SW 1271 (cell line): ENCODE measurements at regions not wholly inside any gene's neighbourhood (a gene's known extent, or its start where the extent isn't known, plus 50 kb on each side); places are given as distances from the start of the nearest gene placed in this dataset.
"Not testable (repeated sequence)": the region's sequence is repeated elsewhere in the genome, so short reads cannot be mapped to it uniquely, and the experiment has no call there.

Source experiments
- DNase-seq, 2 experiments: peaks; one replicate each; lab custom pipeline; 2025; lab: John Stamatoyannopoulos, UW

DNA sequence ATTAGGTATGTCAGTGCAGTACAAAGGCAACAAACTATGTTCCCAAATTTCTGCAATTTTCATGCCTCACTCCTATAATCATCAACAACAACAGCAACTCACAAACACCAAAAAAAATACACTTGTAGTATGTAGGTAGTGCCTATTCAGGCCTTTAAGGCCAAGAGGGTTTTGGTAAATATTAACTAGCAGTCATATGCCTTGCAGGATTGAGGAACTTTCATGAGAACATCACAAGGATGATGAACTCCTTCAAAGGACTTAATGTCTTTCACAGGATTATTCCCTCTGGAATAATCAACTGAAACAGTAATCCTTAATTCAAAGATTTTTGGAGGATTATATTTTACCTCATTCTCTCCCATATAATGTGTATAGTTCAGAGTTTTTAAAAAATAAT is 293.8 kb downstream of the NOVA1 start:
- no peak for DNase-seq

DNA sequence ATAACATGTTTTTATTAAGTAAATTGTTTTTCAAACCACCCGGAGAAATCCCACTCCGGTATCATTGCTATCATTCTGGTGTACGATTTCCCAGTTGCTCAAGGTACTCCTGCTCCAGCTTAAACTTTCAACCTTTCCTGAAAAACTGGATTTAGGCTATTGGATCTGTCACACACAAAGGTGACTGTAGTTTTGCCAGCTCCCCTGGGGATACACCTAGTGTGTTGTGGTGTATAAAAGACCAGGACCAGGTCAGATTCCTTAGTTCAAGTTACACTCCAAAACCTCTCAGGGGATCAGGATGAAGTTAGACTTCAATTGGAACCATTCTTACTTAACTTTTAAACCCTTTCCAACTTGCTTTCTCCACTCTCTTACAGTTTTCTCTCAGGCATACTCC is 303.9 kb downstream of the NOVA1 start:
- DNase-seq: no peak

DNA sequence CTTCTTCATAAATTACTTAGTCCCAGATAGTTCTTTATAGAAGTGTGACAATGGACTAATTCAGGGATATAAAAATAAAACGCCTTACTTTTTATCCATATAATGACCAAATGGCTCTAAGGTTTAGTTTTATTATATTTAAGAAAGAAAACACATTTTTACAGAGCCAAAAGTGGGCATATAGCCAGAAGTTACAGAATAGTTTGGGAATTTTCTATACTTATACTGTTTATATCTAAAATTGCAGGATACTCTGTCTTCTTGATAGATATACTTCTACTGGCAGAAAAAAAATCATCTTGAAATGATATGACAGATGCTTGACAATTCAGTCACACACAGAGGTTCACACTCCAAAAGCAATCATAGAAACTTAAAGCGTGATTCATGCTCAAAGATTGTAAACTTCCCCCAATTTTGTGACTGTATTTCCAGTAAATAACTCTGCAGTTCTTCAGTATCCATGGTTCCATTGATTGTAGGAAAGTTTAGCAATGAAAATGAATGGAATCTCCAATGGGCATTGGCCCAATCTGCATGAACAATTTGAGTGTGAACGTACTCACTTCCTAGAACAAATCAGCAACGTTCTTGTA is 307.8 kb downstream of the NOVA1 start:
- DNase-seq: no peak

DNA sequence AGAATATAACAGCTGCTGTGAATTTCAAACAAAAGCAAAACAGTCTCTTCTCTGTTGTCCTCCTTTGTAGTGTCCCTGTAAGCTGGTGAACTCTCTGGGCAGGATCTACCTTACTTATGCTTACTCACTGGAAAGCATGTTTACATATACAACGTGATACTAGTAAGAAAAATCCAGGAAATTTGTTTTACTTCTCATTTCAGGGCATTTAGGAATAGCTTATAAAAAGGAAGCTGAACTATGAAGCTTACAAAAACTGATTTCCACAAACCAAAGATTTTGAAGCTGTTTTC is 311.0 kb downstream of the NOVA1 start:
- no peak for DNase-seq

DNA sequence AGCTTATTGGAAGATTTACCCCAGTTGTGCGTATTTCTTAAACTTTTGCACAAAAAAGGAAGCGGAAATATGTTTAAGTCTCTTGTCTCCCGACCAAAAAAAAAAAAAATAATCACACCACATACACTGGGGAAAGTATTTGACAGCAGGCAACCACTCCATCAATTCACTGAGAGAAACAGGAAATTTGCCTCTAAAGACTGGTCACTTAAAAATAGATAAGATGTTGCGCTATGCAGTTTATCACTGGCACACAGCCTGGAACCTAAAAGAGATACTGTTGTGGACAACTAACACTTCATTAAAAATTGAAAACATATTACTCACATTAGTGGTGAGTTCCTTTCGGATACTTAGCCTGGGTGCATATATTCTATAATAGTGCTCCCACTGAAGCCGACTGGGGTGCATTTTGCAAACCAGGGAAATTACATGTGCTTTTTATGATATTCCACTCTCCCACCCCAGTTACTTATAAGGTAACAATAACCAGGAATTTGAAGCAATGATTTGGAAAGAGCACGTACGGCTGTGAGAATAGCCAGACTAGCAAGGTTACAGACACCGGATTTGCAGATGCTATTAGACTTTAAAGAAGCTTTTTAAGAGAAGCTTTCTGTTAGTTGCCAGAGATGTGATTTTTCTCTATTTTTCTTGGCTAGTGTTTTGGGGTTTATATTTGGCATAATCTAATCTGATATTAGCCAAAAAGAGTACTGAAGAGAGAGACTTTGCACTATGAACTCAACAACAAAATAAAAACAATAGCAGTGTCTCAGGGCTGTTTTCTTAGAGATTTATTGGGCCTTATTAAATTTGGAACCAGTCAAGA is 311.5 kb downstream of the NOVA1 start:
- DNase-seq: no peak

DNA sequence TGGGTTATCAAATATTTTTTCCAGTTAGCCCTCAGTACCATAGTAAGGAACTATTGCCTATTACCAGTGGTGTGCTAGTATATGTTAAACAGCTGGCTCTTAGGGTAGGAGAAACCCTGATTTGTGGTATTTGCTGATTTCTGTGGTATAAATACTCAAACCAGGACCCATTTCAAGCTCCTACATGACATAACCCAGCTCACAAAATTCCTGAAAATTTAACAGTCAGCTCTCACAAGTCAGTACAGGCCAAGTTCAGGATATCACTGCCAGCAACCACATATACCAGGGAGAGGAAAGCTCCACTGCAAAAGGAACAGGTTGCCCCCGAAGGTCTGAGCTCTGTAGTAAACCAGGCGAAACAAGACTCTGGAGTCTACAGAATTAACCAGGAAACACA is 315.3 kb downstream of the NOVA1 start:
- DNase-seq: no peak

DNA sequence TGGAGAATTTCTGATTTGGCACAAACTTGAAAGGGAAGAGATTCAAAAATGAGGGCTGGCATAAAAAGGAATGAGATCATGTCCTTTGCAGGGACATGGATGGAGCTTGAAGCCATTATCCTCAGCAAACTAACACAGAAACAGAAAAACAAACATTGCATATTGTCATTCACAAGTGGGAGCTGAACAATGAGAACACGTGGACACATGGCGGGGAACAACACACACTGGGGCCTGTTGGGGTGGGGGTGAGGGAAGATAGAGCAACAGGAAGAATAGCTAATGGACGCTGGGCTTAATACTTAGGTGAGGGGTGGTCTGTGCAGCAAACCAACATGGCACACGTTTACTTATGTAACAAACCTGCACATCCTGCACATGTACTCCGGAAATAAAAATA is 315.8 kb downstream of the NOVA1 start:
- DNase-seq: not testable (repeated sequence)

DNA sequence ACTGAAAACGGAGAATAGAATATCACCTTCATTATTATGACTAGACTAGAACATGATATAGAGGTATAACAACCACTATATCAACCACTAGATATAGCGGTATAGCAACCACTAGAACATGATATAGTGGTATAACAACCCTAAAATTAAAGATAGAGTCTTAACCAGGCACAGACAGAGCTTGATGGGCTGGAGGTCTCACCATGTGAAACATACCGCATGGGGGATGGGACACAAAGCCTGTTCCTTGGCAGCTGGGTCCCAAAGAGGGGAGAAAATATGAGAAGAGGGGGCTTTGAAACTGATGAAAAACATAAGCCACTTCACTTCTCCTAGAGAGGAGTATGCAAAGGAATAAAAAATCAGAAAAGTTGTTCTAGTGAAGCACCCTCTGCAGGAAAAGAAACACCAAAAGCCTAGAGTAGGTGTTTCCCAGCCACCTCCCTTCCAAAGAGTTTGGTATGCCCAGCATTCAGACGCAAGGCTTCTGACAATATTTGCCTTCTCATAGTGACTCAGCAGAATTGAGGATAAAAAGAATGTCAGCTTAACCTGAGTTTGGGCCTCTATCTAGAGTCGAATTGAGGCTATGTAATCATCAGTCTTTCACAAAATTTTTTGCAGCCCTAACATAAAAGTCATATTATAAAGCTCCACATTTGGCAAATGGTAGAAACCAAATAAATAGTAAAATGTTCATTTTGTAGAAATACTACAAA is 316.4 kb downstream of the NOVA1 start:
- no peak for DNase-seq

DNA sequence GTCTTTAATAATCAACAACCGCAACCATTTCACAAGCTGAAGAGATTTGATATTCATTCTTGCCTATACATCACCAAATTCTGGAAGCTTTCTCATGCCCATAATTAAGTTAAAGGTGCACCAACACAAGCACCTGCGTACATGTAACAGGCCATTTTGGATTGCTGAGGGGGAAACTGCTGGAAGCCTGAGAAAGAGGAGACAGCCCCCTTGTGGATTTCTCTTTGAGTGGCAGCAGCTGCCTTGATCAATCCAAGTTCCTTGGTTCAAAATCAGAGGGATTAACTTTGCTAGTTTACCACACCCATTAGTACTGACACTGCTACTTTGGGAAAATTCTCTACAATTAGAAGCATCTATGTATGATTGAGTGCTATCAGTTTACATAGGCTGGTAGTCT is 321.1 kb downstream of the NOVA1 start:
- peak in 1 of 2 experiments; percentile 9 for DNase-seq

DNA sequence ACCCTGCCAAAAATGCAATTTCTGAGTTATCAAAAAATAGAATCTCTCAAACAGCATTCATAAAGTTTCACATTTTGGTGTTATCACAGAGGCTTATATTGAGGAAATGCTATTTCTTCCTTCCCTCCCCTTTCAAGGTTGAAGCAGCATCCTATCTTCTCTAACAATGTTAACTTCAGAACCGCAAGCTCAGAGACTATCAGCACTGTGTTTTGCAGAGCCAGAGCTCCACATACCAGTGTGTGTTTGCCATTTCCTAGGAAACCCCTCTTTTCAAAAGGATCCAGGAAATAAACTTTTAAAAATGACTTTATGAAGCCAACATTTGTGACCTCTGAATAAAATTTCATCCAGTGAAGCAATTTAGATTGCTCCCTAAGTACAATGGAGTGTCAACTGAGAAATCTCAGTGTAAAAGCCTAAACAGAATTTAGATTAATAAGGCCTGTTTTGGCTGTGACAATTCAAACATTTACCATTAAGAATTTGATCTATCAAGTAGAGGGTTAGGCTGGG is 332.6 kb downstream of the NOVA1 start:
- no peak for DNase-seq

DNA sequence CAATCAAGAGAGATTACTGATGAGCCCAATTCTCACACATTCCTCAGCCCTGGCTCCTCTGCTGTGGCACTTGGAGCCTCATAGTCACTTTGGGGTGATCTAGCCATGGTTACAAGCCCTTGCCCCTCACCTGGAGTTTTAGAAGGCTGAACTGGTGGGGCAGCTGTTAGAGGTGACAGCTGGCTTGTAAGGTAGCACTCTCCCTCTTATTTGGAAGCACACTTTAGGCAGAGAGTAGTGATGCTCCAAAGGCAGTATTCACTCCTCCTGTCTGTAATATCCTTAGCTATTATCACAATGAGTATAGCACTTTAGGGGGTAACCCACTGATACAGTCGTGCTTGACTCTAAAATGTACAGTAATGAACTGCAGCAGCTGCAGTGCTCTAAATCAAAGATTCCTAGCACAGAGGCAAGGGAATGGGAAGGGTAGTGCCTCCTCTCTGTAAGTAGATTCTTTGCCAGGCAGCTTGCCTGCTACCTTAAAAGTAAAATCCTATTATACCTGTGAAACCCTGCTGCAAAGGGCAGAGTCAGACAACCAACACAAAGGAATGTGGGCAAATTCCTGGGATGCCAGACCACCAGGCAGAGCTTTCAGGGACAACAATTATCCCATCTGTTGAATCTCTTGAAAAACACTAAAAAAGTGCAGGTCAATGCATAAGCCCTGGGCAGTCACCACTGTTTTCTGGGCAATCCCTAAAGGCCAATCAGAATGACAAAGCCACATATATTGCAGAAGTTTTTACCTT is 336.3 kb downstream of the NOVA1 start:
- DNase-seq: no peak

DNA sequence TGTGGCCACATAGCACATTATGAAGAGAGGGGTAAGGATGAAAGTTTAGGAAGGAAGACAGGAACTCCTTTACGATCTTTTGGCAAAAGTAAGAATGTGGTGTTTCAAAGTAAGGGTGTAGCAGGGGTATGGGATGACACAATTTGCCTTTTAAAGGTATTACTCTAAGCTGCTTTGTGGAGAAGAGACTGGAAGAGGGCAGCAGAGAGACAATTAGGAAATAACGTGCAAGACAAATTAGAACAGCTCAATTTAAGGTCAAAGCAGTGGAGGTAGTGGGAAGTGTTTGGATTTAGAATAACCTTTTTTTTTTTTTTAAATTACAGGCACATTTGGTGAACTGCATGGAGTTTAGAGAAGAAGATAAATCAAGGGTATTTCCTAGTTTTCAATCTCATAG is 342.6 kb downstream of the NOVA1 start:
- no peak for DNase-seq

DNA sequence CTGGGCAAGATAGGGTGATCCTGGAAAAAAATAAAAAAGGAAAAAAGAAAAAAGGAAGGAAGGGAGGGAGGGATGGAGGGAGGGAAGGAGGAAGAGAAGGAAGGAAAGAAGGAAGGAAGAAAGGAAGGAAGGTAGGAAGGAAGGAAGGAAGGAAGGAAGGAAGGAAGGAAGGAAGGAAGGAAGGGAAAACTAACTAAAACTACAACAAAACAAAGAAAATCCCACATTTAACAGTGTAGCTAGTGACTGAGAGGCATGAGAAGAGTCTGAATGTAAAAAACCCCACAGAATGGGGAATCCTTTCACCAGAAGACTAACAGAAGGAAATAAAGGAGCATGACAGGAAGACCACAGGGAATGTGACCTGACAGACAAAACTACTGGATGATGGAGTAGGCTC is 345.7 kb downstream of the NOVA1 start:
- no peak for DNase-seq

DNA sequence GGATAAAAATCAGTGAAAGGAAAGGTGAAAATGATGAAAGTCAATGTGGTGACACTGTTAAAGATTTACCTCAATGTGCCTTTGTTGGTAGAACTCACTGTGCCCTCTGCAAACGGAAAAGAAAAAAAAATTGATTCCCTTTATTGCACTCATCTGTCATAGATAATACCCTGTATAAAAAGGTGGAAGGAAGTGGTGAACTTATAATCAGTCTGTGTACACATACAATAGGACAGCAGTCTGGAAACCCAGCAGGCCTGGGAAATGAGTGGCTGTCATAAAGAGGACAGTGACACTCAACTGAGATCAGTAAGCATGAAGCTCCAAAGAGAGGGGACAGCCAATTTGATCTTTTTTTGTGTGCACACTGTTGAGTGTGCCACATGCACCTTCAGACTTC is 364.7 kb downstream of the NOVA1 start:
- no peak for DNase-seq

DNA sequence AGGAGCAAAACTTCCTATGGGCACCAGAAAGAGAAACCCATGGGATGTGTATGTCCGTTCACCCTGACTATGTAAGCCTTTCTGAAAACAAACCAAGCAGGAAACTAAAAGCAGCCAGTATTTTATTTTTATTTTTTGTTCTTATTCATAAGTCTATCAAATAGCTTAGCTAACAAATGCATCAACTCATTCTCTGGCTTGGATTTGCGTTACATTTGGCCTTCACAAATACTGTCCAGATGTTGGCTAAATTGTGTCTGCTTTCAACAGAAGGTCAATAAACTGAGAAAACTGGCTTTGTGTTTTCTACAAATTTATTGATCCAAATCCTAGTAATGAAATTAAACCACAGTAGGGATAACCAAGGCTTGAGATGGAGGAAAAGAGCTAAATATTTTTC is 379.0 kb downstream of the NOVA1 start:
- no peak for DNase-seq

DNA sequence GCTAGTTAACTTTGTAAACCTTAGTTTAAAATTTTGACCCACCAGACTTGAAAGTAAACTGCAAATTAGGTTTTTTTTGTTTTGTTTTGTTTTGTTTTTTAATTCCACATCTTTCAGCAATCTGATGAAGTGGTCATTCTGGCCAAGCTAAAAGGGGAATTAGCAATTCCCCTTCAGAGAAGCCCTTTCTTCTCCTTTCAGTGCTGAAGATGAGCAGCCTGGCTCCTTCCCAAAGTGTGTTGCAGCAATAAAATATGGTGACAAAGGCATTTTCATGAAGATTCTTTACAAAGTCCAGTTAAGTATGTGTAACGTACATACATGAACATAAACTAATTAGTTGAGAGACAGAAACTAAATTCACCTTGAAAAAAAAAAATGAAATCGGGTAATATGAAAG is 380.1 kb downstream of the NOVA1 start:
- DNase-seq: no peak

DNA sequence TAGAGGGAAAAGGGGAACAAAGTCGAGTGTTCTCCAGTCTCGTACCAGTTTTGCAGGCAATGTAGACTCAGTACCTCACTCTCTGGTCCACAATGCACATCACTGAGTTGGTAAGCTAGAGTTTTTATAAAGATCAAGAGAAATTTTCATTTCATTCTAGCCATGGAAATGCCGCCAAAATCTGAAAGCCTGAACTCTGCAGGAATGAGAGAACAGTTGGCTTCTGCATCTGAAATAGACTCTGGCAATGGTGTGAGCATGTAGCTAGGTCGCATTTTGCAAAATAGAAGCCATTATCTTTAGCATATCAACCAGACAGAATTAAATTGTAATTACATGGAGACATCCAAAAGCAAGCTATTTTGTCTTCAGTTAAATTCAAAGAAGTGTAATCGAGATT is 381.0 kb downstream of the NOVA1 start:
- DNase-seq: no peak

DNA sequence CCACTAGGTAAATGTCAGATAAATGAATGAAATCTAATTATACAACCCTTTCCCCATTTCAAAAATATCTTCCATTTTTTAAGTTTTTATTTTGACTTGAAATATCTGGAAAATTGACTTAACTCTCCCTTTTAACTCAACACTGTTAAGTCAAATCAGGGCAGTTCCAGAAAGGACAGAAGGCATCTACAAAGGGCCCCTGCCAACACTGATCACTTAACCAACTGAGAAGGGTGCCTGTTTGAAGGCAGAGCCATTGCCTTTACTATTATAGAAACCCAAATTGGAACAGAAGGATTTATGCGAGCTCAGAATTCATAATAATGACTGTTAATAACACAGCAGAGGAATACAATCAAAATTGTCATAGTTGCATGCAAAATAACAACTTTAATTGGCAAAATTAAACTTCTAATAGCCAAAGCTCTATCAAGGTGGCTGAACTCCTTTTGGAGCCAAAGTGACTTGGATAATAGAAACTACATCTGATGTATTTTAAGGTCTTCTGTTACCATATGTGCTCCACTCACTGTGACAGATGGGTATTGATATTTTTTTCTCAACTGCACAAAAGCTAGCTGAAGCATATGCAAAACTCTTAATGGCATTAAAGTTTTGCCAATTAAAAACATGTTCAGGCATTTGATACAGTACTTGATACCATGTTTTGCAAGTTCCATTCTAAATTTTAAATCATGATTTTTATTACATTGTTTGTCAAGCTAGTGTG is 383.8 kb downstream of the NOVA1 start:
- DNase-seq: no peak

DNA sequence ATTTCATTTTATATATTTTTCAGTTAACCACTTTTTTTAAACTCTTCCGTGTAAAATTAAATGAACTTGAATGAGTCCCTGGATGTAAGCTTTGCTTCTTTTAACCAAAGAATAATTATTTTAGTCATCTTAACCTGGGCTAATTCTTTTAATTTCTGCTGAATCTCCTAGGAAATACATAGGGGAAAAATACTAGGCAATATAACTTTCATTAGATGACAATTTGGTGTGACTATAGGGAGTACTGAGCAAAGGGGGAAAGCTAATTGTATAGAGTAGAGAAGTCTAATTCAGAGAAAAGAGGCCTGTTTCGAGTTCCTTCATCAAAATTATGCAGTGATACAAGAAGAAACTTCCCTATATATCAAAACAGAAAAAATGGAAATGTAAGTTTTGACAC is 388.1 kb downstream of the NOVA1 start:
- DNase-seq: no peak

DNA sequence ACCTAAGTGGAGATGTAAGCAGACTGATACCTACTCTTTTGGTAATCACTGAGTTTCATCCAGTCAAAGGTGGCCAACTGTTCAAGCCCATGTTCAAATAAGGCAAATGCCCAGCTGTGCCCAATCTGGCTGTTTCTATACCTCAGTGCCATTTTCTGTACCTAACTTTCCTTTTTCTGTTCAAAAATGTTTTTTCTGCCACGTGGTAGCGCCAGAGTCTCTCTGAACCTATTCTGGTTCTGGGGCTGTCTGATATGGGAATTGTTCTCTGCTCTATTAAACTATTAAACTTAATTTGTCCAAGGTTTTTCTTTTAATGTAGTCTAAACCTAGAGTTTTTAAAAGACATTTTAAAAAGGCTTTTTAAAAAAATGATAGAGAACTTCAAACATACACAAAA is 391.2 kb downstream of the NOVA1 start:
- DNase-seq: no peak

DNA sequence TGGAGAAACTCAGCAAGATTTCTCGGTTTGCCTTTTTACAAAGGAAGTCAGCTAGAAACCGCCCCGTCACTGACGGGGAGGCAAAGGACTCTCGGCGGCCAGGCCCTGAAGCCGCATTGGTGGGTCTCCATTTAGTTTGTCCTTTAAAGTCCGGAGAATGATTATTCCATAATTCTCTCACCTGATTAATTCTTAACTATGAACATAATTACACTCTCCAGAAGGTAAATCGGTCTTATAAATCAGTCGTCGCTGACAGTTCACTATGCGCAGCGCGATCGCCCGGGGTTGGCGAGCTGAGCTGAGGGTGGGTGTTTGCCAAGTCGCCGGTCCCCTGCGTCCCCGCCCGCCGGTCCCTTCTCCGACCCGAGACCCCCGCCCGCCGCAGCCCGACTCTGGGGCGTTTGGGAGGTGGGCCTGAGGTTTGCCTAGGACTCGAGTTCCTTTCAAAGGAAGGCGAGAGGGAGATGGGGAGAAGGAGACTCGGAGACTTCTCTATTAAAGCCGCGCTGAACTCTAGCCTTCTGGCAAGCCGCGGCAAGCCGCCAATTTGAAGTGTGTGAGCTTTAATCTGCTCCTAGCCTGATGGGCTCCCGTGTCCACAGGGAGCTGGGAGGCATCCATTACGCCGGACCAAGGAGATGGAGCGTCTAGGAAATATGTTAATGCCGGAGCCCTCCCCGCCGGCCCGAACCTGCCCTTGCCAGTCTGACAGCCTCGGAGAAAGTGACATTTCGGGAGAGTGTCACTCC is 392.9 kb downstream of the NOVA1 start:
- DNase-seq: no peak
